ENCODE measurements at regions not wholly inside any gene's neighbourhood (a gene's known extent, or its start where the extent isn't known, plus 50 kb on each side); places are given as distances from the start of the nearest gene placed in this dataset.

GRCh38 chr1:22340066-22340465 is 111.6 kb upstream of the ZBTB40 start:
- TF ChIP-seq CTCF (IDR thresholded peaks at IDR 0.05): no peak
- no peak for TF ChIP-seq EZH2 (IDR thresholded peaks at IDR 0.05)
- TF ChIP-seq EZH2phosphoT487 (IDR thresholded peaks at IDR 0.05): no peak

All from neural progenitor cell (in vitro differentiated cells).